Parathyroid adenoma (tissue), 2 donors: ENCODE measurements at regions not wholly inside any gene's neighbourhood (a gene's known extent, or its start where the extent isn't known, plus 50 kb on each side); places are given as distances from the start of the nearest gene placed in this dataset.

Source experiments
- H2AFZ ChIP-seq: fragments of 300-600 bp; sonication (generic); one replicate; pipeline ENCODE4 v1.7.0; 2017; ENCODE audit warnings: antibody characterized with exemption, mild to moderate bottlenecking
- H3K27ac ChIP-seq: fragments of 300-600 bp; sonication (generic); one replicate; pipeline ENCODE4 v1.7.0; 2017
- H3K27me3 ChIP-seq: fragments of 300-600 bp; sonication (generic); one replicate; pipeline ENCODE4 v1.7.0; 2017; ENCODE audit warnings: low read length; ENCODE audit not compliant: control insufficient read depth, insufficient read depth
- H3K36me3 ChIP-seq: fragments of 300-600 bp; sonication (generic); one replicate; pipeline ENCODE4 v1.7.0; 2017; ENCODE audit warnings: low read length; ENCODE audit not compliant: control insufficient read depth, insufficient read depth
- H3K4me1 ChIP-seq: fragments of 300-600 bp; sonication (generic); one replicate; pipeline ENCODE4 v1.7.0; 2017; ENCODE audit warnings: control low read depth
- H3K4me2 ChIP-seq: fragments of 300-600 bp; sonication (generic); one replicate; pipeline ENCODE4 v1.7.0; 2017; ENCODE audit warnings: low read length
- H3K4me3 ChIP-seq: fragments of 300-600 bp; sonication (generic); one replicate; pipeline ENCODE4 v1.7.0; 2017; ENCODE audit warnings: low read depth, low read length
- H3K79me2 ChIP-seq: fragments of 300-600 bp; sonication (generic); one replicate; pipeline ENCODE4 v1.7.0; 2017; ENCODE audit warnings: control low read depth
- H3K9ac ChIP-seq: fragments of 300-600 bp; sonication (generic); one replicate; pipeline ENCODE4 v1.7.0; 2017; ENCODE audit warnings: mild to moderate bottlenecking
- H3K9me3 ChIP-seq: fragments of 300-600 bp; sonication (generic); one replicate; pipeline ENCODE4 v1.7.0; 2017; ENCODE audit warnings: low read length; ENCODE audit not compliant: control insufficient read depth
- TF ChIP-seq, protein P1 (sequence below): fragments of 300-600 bp; sonication (generic); IDR thresholded peaks from one replicate; pipeline ENCODE4 v1.7.0; 2017; ENCODE audit warnings: antibody characterized with exemption, mild to moderate bottlenecking
- donor health status: primary hyperparathyroidism.

DNA sequence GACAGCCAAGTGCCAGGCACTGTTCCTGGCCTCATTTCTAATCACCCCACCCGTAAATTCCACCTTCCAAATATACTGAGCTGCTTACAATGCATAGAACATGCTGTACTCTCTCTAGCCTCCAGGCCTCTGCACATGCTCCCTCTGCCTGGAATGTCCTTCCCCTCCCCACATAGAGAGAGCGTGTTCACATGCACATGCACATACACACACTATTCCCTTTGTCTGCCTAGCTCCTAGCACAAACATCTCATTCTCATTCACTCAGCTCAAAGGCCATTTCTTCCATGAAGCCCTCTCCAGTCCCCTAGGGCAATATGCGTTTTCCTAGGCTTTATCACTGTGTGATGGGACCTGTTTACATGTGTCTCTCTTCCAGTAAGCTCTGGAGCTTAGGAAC lies 144.6 kb downstream of the WT1 start:
- H3K4me2 ChIP-seq, result no peak overlapping the region
- H3K4me3 ChIP-seq, result no peak overlapping the region
- H3K79me2 ChIP-seq, result no peaks in the 10 kb centered on the region
- H2AFZ ChIP-seq, result no peak overlapping the region
- TF ChIP-seq, protein P1, sequence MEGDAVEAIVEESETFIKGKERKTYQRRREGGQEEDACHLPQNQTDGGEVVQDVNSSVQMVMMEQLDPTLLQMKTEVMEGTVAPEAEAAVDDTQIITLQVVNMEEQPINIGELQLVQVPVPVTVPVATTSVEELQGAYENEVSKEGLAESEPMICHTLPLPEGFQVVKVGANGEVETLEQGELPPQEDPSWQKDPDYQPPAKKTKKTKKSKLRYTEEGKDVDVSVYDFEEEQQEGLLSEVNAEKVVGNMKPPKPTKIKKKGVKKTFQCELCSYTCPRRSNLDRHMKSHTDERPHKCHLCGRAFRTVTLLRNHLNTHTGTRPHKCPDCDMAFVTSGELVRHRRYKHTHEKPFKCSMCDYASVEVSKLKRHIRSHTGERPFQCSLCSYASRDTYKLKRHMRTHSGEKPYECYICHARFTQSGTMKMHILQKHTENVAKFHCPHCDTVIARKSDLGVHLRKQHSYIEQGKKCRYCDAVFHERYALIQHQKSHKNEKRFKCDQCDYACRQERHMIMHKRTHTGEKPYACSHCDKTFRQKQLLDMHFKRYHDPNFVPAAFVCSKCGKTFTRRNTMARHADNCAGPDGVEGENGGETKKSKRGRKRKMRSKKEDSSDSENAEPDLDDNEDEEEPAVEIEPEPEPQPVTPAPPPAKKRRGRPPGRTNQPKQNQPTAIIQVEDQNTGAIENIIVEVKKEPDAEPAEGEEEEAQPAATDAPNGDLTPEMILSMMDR, result no peak
- no peaks in the 10 kb centered on the region for H3K27me3 ChIP-seq
- no peaks in the 10 kb centered on the region for H3K36me3 ChIP-seq
- no peak overlapping the region for H3K27ac ChIP-seq
- no peak overlapping the region for H3K9ac ChIP-seq
- H3K4me1 ChIP-seq, result no peaks in the 10 kb centered on the region
- H3K9me3 ChIP-seq, result no peaks in the 10 kb centered on the region

DNA sequence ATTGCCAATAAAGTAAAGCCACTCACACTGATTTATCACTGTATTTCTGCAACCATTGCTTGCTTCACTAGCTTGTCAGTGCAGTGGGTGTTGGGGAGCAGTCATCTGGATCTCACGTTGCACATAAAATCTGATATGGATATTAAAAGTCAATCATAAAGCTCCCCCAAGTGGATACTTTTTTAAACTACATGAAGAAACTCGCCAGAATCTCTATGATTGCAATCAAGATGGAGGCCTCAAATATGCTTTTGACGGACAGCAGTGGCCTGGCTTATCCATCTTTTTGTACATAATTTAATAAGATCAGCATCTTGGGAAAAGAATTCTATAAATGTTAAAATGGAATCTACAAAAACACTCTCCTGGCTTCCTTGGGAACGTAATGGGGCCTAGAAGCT lies 137.7 kb downstream of the WT1 start:
- Histone ChIP-seq H3K4me2 (no peak overlapping the region), H3K4me1 (no peaks in the 10 kb centered on the region), H2AFZ (peak overlapping the region; percentile 38), H3K27me3 (no peaks in the 10 kb centered on the region), H3K9ac (no peak overlapping the region), H3K4me3 (no peak overlapping the region), H3K9me3 (no peaks in the 10 kb centered on the region), H3K79me2 (no peaks in the 10 kb centered on the region), H3K36me3 (no peaks in the 10 kb centered on the region), H3K27ac (no peak overlapping the region)
- TF ChIP-seq, protein P1, result peak; percentile 7

DNA sequence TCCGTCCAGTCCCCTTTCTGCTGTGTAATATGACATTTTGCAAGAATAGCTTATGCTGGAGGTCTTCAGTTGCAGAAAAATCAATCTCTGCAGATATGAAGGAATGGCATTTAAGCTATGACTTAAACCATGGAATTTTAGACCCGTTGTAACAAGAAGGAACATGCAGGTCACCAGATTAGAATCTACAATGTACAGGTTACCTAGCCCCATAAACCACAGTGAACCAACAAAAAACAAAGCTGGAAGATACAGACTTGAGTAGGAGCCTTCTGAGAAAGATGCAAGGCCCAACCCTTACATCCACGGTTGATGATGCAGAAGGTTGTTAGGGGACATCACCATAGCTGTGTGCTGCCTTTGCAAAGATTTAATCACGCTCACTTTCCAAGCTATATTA lies 132.5 kb downstream of the WT1 start:
- H3K4me2 ChIP-seq, result no peak overlapping the region
- no peaks in the 10 kb centered on the region for H3K9me3 ChIP-seq
- no peaks in the 10 kb centered on the region for H3K27me3 ChIP-seq
- no peaks in the 10 kb centered on the region for H3K36me3 ChIP-seq
- no peaks in the 10 kb centered on the region for H3K4me1 ChIP-seq
- TF ChIP-seq, protein P1, result no peak
- no peak overlapping the region for H3K27ac ChIP-seq
- no peaks in the 10 kb centered on the region for H3K79me2 ChIP-seq
- no peak overlapping the region for H3K4me3 ChIP-seq
- H3K9ac ChIP-seq, result no peak overlapping the region
- H2AFZ ChIP-seq, result no peak overlapping the region

DNA sequence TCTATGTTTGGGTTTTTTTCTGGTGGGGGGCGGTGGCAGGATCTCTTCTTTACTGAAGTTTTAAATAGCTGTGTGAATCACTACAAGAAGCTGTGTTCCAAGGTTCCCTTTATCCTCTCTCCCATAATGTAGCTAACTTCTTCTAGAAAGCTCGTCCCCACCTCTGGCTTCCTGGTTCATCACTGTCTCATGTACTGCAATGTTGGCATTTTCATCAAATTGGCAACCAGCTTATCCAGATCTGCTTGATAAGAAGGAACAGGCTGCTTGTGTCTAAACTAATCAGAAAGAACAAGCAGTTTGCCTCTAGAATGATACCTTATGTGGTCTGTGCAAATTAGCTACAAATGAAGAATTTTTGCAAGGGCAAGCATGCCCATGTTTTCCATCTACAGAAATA lies 130.8 kb downstream of the WT1 start:
- H3K27me3 ChIP-seq, result no peaks in the 10 kb centered on the region
- no peak overlapping the region for H3K27ac ChIP-seq
- no peak overlapping the region for H3K9ac ChIP-seq
- H3K4me1 ChIP-seq, result no peaks in the 10 kb centered on the region
- no peak overlapping the region for H3K4me3 ChIP-seq
- H3K79me2 ChIP-seq, result no peaks in the 10 kb centered on the region
- H3K9me3 ChIP-seq, result no peaks in the 10 kb centered on the region
- TF ChIP-seq, protein P1, result no peak
- no peak overlapping the region for H3K4me2 ChIP-seq
- H3K36me3 ChIP-seq, result no peaks in the 10 kb centered on the region
- no peak overlapping the region for H2AFZ ChIP-seq

DNA sequence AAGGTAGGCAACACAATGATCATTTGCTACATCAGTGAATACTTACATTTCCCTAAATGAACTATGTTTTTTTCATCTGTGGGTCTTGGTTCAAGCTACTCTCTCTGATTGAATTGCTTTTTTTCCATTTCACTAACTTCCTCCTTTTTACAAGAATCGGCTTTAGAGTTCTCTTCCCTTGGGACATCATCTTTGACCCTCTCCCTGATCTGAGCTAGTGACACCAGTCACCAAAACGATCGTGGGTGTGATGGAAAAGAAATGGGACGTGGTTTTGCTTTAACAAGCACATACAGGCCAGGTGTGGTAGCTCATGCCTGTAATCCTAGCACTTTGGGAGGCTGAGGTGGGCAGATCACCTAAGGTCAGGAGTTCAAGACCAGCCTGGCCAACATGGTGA lies 129.9 kb downstream of the WT1 start:
- H3K4me3 ChIP-seq, result no peak overlapping the region
- no peaks in the 10 kb centered on the region for H3K9me3 ChIP-seq
- no peaks in the 10 kb centered on the region for H3K4me1 ChIP-seq
- H3K79me2 ChIP-seq, result no peaks in the 10 kb centered on the region
- no peak overlapping the region for H3K9ac ChIP-seq
- H3K4me2 ChIP-seq, result no peak overlapping the region
- no peak overlapping the region for H2AFZ ChIP-seq
- no peaks in the 10 kb centered on the region for H3K27me3 ChIP-seq
- no peaks in the 10 kb centered on the region for H3K36me3 ChIP-seq
- no peak overlapping the region for H3K27ac ChIP-seq
- TF ChIP-seq, protein P1, result no peak
